ENCODE measurements at regions not wholly inside any gene's neighbourhood (a gene's known extent, or its start where the extent isn't known, plus 50 kb on each side); places are given as distances from the start of the nearest gene placed in this dataset.

GRCh38 chr11:128327274-128327673 lies 260.1 kb downstream of the ETS1 start:
- TF ChIP-seq CTCF (IDR thresholded peaks at IDR 0.05) (no peak), POLR2A (IDR thresholded peaks at IDR 0.05) (no peak)

Data from uterus (tissue), 2 donors.